ENCODE measurements at regions not wholly inside any gene's neighbourhood (a gene's known extent, or its start where the extent isn't known, plus 50 kb on each side); places are given as distances from the start of the nearest gene placed in this dataset.

- peaks cover 0 to 13% of the 10 kb centered on the region in 2 donors for H3K4me1 ChIP-seq (ENCODE audit: control insufficient read depth in 2 of 2, insufficient read depth in 2 of 2, low read length in 1 of 2)
- no peaks in the 10 kb centered on the region for H3K36me3 ChIP-seq (ENCODE audit: control insufficient read depth in 2 of 2, insufficient read depth in 2 of 2, low read length in 1 of 2)
- no peak overlapping the region for H3K4me3 ChIP-seq (ENCODE audit: low read depth in 1 of 2, low read length in 2 of 2)
- WGBS, 2 donors, result 38 to 49% methylated on average over 3 of the region's 3 CpGs
- H3K9me3 ChIP-seq (ENCODE audit: control insufficient read depth in 2 of 2, insufficient read depth in 1 of 2, low read depth in 1 of 2, low read length in 1 of 2), result no peaks in the 10 kb centered on the region
- peak overlapping the region in 1 of 2 donors; percentile 9 for H3K27ac ChIP-seq (ENCODE audit: low read depth in 2 of 2, low read length in 1 of 2)
- H3K27me3 ChIP-seq (ENCODE audit: control insufficient read depth in 1 of 2, insufficient read depth in 2 of 2, low read length in 2 of 2), result no peaks in the 10 kb centered on the region
These were observed 51.2 kb upstream of the TCF7 start for GRCh38 chr5:134063188-134063820.

- peak overlapping the region; percentile 20 to 89 for H3K27ac ChIP-seq (ENCODE audit: low read depth in 2 of 2, low read length in 1 of 2)
- H3K9me3 ChIP-seq (ENCODE audit: control insufficient read depth in 2 of 2, insufficient read depth in 1 of 2, low read depth in 1 of 2, low read length in 1 of 2), result no peaks in the 10 kb centered on the region
- H3K36me3 ChIP-seq (ENCODE audit: control insufficient read depth in 2 of 2, insufficient read depth in 2 of 2, low read length in 1 of 2), result no peaks in the 10 kb centered on the region
- H3K4me1 ChIP-seq (ENCODE audit: control insufficient read depth in 2 of 2, insufficient read depth in 2 of 2, low read length in 1 of 2), result peaks cover 3 to 13% of the 10 kb centered on the region in 2 donors
- H3K27me3 ChIP-seq (ENCODE audit: control insufficient read depth in 1 of 2, insufficient read depth in 2 of 2, low read length in 2 of 2), result no peaks in the 10 kb centered on the region
- no peak overlapping the region for H3K4me3 ChIP-seq (ENCODE audit: low read depth in 1 of 2, low read length in 2 of 2)
- 70 to 77% methylated on average over 8 of the region's 8 CpGs for WGBS, 2 donors
These were observed 54.6 kb upstream of the TCF7 start for GRCh38 chr5:134059758-134060495.

GRCh38 chr5:134055015-134055414, 50.2 kb upstream of the VDAC1 start:
- Histone ChIP-seq H3K27me3 (ENCODE audit: control insufficient read depth in 1 of 2, insufficient read depth in 2 of 2, low read length in 2 of 2) (no peaks in the 10 kb centered on the region), H3K36me3 (ENCODE audit: control insufficient read depth in 2 of 2, insufficient read depth in 2 of 2, low read length in 1 of 2) (no peaks in the 10 kb centered on the region), H3K4me3 (ENCODE audit: low read depth in 1 of 2, low read length in 2 of 2) (no peak overlapping the region), H3K4me1 (ENCODE audit: control insufficient read depth in 2 of 2, insufficient read depth in 2 of 2, low read length in 1 of 2) (peaks cover 8 to 16% of the 10 kb centered on the region in 2 donors), H3K27ac (ENCODE audit: low read depth in 2 of 2, low read length in 1 of 2) (peak overlapping the region in 1 of 2 donors; percentile 42), H3K9me3 (ENCODE audit: control insufficient read depth in 2 of 2, insufficient read depth in 1 of 2, low read depth in 1 of 2, low read length in 1 of 2) (no peaks in the 10 kb centered on the region)
- WGBS, 2 donors, result 90% methylated on average over 5 of the region's 5 CpGs
